Lung (tissue), 11 donors: ENCODE measurements at regions not wholly inside any gene's neighbourhood (a gene's known extent, or its start where the extent isn't known, plus 50 kb on each side); places are given as distances from the start of the nearest gene placed in this dataset.
A peak's percentile ranks its signal among the peaks of the same experiment; 100 is the strongest.

Source experiments
- ATAC-seq: fragments of 200-7000 bp; cut with Tn5 transposase; one replicate; pipeline ENCODE4 v1.9.1; 2020; ENCODE audit warnings: moderate number of reproducible peaks; ENCODE audit not compliant: insufficient read depth, low FRiP score
- DNase-seq, 3 donors: peaks; one replicate each; pipeline ENCODE4 v3.0.0-alpha.2; 2013 to 2017
- H3K27ac ChIP-seq, 2 donors: one replicate each; pipeline ENCODE4 v1.5.1; 2013; ENCODE audit warnings: mild to moderate bottlenecking in 2 of 2, moderate library complexity in 2 of 2, control low read depth in 1 of 2, inconsistent platforms in 1 of 2, low read depth in 1 of 2, low read length in 1 of 2
- H3K27me3 ChIP-seq, 3 donors: one replicate each; pipeline ENCODE4 v1.5.1; 2013; ENCODE audit warnings: low read length in 2 of 3; ENCODE audit not compliant: control insufficient read depth in 3 of 3, insufficient read depth in 3 of 3
- H3K36me3 ChIP-seq, 4 donors: one replicate each; pipeline ENCODE4 v1.5.1; 2013; ENCODE audit warnings: low read length in 4 of 4, mild to moderate bottlenecking in 1 of 4, moderate library complexity in 1 of 4; ENCODE audit not compliant: control insufficient read depth in 4 of 4, insufficient read depth in 4 of 4
- H3K4me1 ChIP-seq, 5 donors: one replicate each; pipeline ENCODE4 v1.5.1; 2013; ENCODE audit warnings: low read length in 5 of 5, mild to moderate bottlenecking in 2 of 5, moderate library complexity in 1 of 5; ENCODE audit not compliant: control insufficient read depth in 5 of 5, insufficient read depth in 5 of 5
- H3K4me3 ChIP-seq: one replicate; pipeline ENCODE4 v1.5.1; 2013; ENCODE audit warnings: mild to moderate bottlenecking, control low read depth, moderate library complexity
- H3K9ac ChIP-seq, 2 donors: one replicate each; pipeline ENCODE4 v1.5.1; 2013; ENCODE audit warnings: low read length in 2 of 2, control low read depth in 1 of 2; ENCODE audit not compliant: insufficient read depth in 1 of 2
- H3K9me3 ChIP-seq, 4 donors: one replicate each; pipeline ENCODE4 v1.5.1; 2013; ENCODE audit warnings: low read length in 3 of 4, mild to moderate bottlenecking in 1 of 4, moderate library complexity in 1 of 4; ENCODE audit not compliant: control insufficient read depth in 4 of 4, insufficient read depth in 3 of 4
- CTCF ChIP-seq: IDR thresholded peaks from 2 replicates; pipeline ENCODE4 v1.5.1; 2012; ENCODE audit warnings: mild to moderate bottlenecking; ENCODE audit errors: control extremely low read depth, extremely low read depth
- WGBS, 2 donors: extraction: QIAGEN DNeasy Blood & Tissue Kit; methylation state at CpG; one replicate each; pipeline ENCODE4 v1.1.7; 2013; 5-methylcytosine and 5-hydroxymethylcytosine counted together
- donor health status: control.
- donor health status: control.
- donor health status: Bipolar disorder and iron deficiency.
- donor health status: healthy.
- donor health status: DM: yes; HTN: yes; CAD: no.

GRCh38 chr7:121544726-121545125 is 148.6 kb upstream of the FAM3C start:
- Histone ChIP-seq H3K36me3 (no peaks in the 10 kb centered on the region), H3K4me1 (peaks cover 0 to 5% (median 0%) of the 10 kb centered on the region in 5 donors), H3K9ac (no peak overlapping the region), H3K4me3 (no peak overlapping the region), H3K27me3 (no peaks in the 10 kb centered on the region), H3K9me3 (no peaks in the 10 kb centered on the region), H3K27ac (no peak overlapping the region)
- ATAC-seq (peak; percentile 46), DNase-seq (no peak)
- WGBS, 2 donors, result 48 to 51% methylated on average over 2 of the region's 2 CpGs
- no peak for TF ChIP-seq CTCF

GRCh38 chr7:121544238-121544637 is 148.1 kb upstream of the FAM3C start:
- Histone ChIP-seq H3K27ac (no peak overlapping the region), H3K36me3 (no peaks in the 10 kb centered on the region), H3K27me3 (no peaks in the 10 kb centered on the region), H3K4me1 (peaks cover 0 to 5% (median 0%) of the 10 kb centered on the region in 5 donors), H3K9me3 (no peaks in the 10 kb centered on the region), H3K9ac (no peak overlapping the region), H3K4me3 (no peak overlapping the region)
- ATAC-seq, result no peak
- no peak for TF ChIP-seq CTCF
- 83 to 91% methylated on average over 1 of the region's 1 CpG for WGBS, 2 donors
- no peak for DNase-seq

GRCh38 chr7:121541457-121541856 is 145.3 kb upstream of the FAM3C start:
- DNase-seq (no peak), ATAC-seq (no peak)
- H3K9ac ChIP-seq, result no peak overlapping the region
- WGBS, 2 donors, result 94 to 98% methylated on average over 1 of the region's 1 CpG
- H3K27ac ChIP-seq, result no peak overlapping the region
- H3K4me3 ChIP-seq, result no peak overlapping the region
- H3K9me3 ChIP-seq, result no peaks in the 10 kb centered on the region
- H3K27me3 ChIP-seq, result no peaks in the 10 kb centered on the region
- no peaks in the 10 kb centered on the region for H3K4me1 ChIP-seq
- H3K36me3 ChIP-seq, result no peaks in the 10 kb centered on the region
- TF ChIP-seq CTCF, result no peak

- WGBS, 2 donors, result 97 to 98% methylated on average over 1 of the region's 1 CpG
- Histone ChIP-seq H3K36me3 (no peaks in the 10 kb centered on the region), H3K9me3 (no peaks in the 10 kb centered on the region), H3K27me3 (no peaks in the 10 kb centered on the region), H3K9ac (no peak overlapping the region), H3K4me1 (no peaks in the 10 kb centered on the region), H3K27ac (no peak overlapping the region), H3K4me3 (no peak overlapping the region)
- ATAC-seq, result no peak
- TF ChIP-seq CTCF, result no peak
- DNase-seq, result no peak
Observed at GRCh38 chr7:121540138-121540537, 144.0 kb upstream of the FAM3C start.
